IPS DF 6.9 (cell line): ENCODE measurements at regions not wholly inside any gene's neighbourhood (a gene's known extent, or its start where the extent isn't known, plus 50 kb on each side); places are given as distances from the start of the nearest gene placed in this dataset.

Experiments
- DNase-seq: peaks from one replicate; pipeline ENCODE4 v3.0.0-alpha.2; 2013; ENCODE audit warnings: low read depth, low spot score
- H3K27ac ChIP-seq: one replicate; pipeline ENCODE4 v1.5.1; 2013; ENCODE audit warnings: low read length, control low read depth
- H3K27me3 ChIP-seq: 2 replicates; pipeline ENCODE4 v1.6.1; 2013; ENCODE audit warnings: mild to moderate bottlenecking, low read length; ENCODE audit not compliant: control insufficient read depth, insufficient read depth
- H3K36me3 ChIP-seq: 2 replicates; pipeline ENCODE4 v1.6.1; 2013; ENCODE audit warnings: low read length; ENCODE audit not compliant: control insufficient read depth, insufficient read depth
- H3K4me1 ChIP-seq: 2 replicates; pipeline ENCODE4 v1.6.1; 2013; ENCODE audit warnings: low read length; ENCODE audit not compliant: control insufficient read depth, insufficient read depth
- H3K4me3 ChIP-seq: 2 replicates; pipeline ENCODE4 v1.5.1; 2013; ENCODE audit warnings: mild to moderate bottlenecking, low read length
- H3K9me3 ChIP-seq: 2 replicates; pipeline ENCODE4 v1.6.1; 2013; ENCODE audit warnings: low read length, inconsistent platforms; ENCODE audit not compliant: control insufficient read depth, insufficient read depth
- WGBS: extraction: QIAGEN DNeasy Blood & Tissue Kit; methylation state at CpG from one replicate; pipeline ENCODE4 v1.1.7; 2013; ENCODE audit warnings: mixed read lengths, missing lambda C conversion rate; ENCODE audit not compliant: insufficient read length, insufficient coverage; 5-methylcytosine and 5-hydroxymethylcytosine counted together

- H3K4me1 ChIP-seq, result no peaks in the 10 kb centered on the region
- no CpG with 5 or more reads among the region's 6 CpGs for WGBS
Measured at GRCh38 chr1:114232691-114233090, 79.0 kb upstream of the SYT6 start.

GRCh38 chr1:114231301-114231700 lies 77.6 kb upstream of the SYT6 start:
- Histone ChIP-seq H3K4me3 (no peak overlapping the region), H3K36me3 (no peaks in the 10 kb centered on the region), H3K27me3 (no peaks in the 10 kb centered on the region), H3K27ac (no peak overlapping the region), H3K4me1 (no peaks in the 10 kb centered on the region), H3K9me3 (no peaks in the 10 kb centered on the region)
- no CpG with 5 or more reads among the region's 4 CpGs for WGBS
- no peak for DNase-seq

More at GRCh38 chr1:114232691-114233090, 79.0 kb upstream of the SYT6 start:
- no peak for DNase-seq
- no peaks in the 10 kb centered on the region for H3K27me3 ChIP-seq
- no peak overlapping the region for H3K27ac ChIP-seq
- no peak overlapping the region for H3K4me3 ChIP-seq
- H3K36me3 ChIP-seq, result no peaks in the 10 kb centered on the region
- H3K9me3 ChIP-seq, result no peaks in the 10 kb centered on the region

- DNase-seq, result no peak
- WGBS, result no CpG with 5 or more reads among the region's 7 CpGs
- H3K27ac ChIP-seq, result no peak overlapping the region
- no peaks in the 10 kb centered on the region for H3K36me3 ChIP-seq
- H3K4me3 ChIP-seq, result no peak overlapping the region
- no peaks in the 10 kb centered on the region for H3K4me1 ChIP-seq
- no peaks in the 10 kb centered on the region for H3K9me3 ChIP-seq
- H3K27me3 ChIP-seq, result no peaks in the 10 kb centered on the region
Measured at GRCh38 chr1:114229368-114229767, 75.7 kb upstream of the SYT6 start.

GRCh38 chr1:114227059-114227458 lies 73.4 kb upstream of the SYT6 start:
- H3K27me3 ChIP-seq, result no peaks in the 10 kb centered on the region
- no peak overlapping the region for H3K4me3 ChIP-seq

GRCh38 chr1:114224196-114224907 lies 70.7 kb upstream of the SYT6 start:
- Histone ChIP-seq H3K9me3 (no peaks in the 10 kb centered on the region), H3K4me1 (no peaks in the 10 kb centered on the region), H3K4me3 (no peak overlapping the region), H3K36me3 (no peaks in the 10 kb centered on the region), H3K27ac (no peak overlapping the region), H3K27me3 (no peaks in the 10 kb centered on the region)
- no peak for DNase-seq
- no CpG with 5 or more reads among the region's 7 CpGs for WGBS

More at GRCh38 chr1:114227059-114227458, 73.4 kb upstream of the SYT6 start:
- Histone ChIP-seq H3K9me3 (no peaks in the 10 kb centered on the region), H3K27ac (no peak overlapping the region), H3K36me3 (no peaks in the 10 kb centered on the region), H3K4me1 (no peaks in the 10 kb centered on the region)
- no CpG with 5 or more reads among the region's 4 CpGs for WGBS
- no peak for DNase-seq

GRCh38 chr1:114222920-114223319 lies 69.3 kb upstream of the SYT6 start:
- no peak overlapping the region for H3K4me3 ChIP-seq
- H3K36me3 ChIP-seq, result no peaks in the 10 kb centered on the region
- H3K4me1 ChIP-seq, result no peaks in the 10 kb centered on the region
- no peaks in the 10 kb centered on the region for H3K27me3 ChIP-seq
- no peak overlapping the region for H3K27ac ChIP-seq
- no CpG with 5 or more reads among the region's 4 CpGs for WGBS
- no peak for DNase-seq
- no peaks in the 10 kb centered on the region for H3K9me3 ChIP-seq

- Histone ChIP-seq H3K27ac (no peak overlapping the region), H3K4me1 (no peaks in the 10 kb centered on the region), H3K36me3 (no peaks in the 10 kb centered on the region), H3K9me3 (no peaks in the 10 kb centered on the region), H3K27me3 (no peaks in the 10 kb centered on the region), H3K4me3 (no peak overlapping the region)
- no peak for DNase-seq
- WGBS, result no CpG with 5 or more reads among the region's 7 CpGs
Measured at GRCh38 chr1:114219172-114219868, 65.7 kb upstream of the SYT6 start.

GRCh38 chr1:114218361-114219171 lies 64.9 kb upstream of the SYT6 start:
- Histone ChIP-seq H3K27me3 (no peaks in the 10 kb centered on the region), H3K27ac (no peak overlapping the region), H3K36me3 (no peaks in the 10 kb centered on the region), H3K4me1 (no peaks in the 10 kb centered on the region), H3K9me3 (no peaks in the 10 kb centered on the region), H3K4me3 (no peak overlapping the region)
- 100% methylated on average over 5 of the region's 10 CpGs for WGBS
- DNase-seq, result no peak

- H3K4me1 ChIP-seq, result no peaks in the 10 kb centered on the region
Measured at GRCh38 chr1:114216431-114217173, 62.9 kb upstream of the SYT6 start.

GRCh38 chr1:114215436-114215835 lies 61.8 kb upstream of the SYT6 start:
- Histone ChIP-seq H3K4me3 (no peak overlapping the region), H3K27me3 (no peaks in the 10 kb centered on the region), H3K9me3 (no peaks in the 10 kb centered on the region), H3K4me1 (no peaks in the 10 kb centered on the region), H3K27ac (no peak overlapping the region), H3K36me3 (no peaks in the 10 kb centered on the region)
- no CpG with 5 or more reads among the region's 4 CpGs for WGBS
- DNase-seq, result no peak

More at GRCh38 chr1:114216431-114217173, 62.9 kb upstream of the SYT6 start:
- H3K27ac ChIP-seq, result no peak overlapping the region
- H3K36me3 ChIP-seq, result no peaks in the 10 kb centered on the region
- H3K4me3 ChIP-seq, result no peak overlapping the region
- H3K27me3 ChIP-seq, result no peaks in the 10 kb centered on the region
- no peak for DNase-seq
- H3K9me3 ChIP-seq, result no peaks in the 10 kb centered on the region
- no CpG with 5 or more reads among the region's 11 CpGs for WGBS
